DMS114 treated with DMSO at 0.1 percent for 48 hours (cell line): ENCODE measurements at regions not wholly inside any gene's neighbourhood (a gene's known extent, or its start where the extent isn't known, plus 50 kb on each side); places are given as distances from the start of the nearest gene placed in this dataset.

Source experiments
- DNase-seq: peaks from one replicate; lab custom pipeline; 2025; ENCODE audit not compliant: unreplicated experiment; lab: John Stamatoyannopoulos, UW

DNA sequence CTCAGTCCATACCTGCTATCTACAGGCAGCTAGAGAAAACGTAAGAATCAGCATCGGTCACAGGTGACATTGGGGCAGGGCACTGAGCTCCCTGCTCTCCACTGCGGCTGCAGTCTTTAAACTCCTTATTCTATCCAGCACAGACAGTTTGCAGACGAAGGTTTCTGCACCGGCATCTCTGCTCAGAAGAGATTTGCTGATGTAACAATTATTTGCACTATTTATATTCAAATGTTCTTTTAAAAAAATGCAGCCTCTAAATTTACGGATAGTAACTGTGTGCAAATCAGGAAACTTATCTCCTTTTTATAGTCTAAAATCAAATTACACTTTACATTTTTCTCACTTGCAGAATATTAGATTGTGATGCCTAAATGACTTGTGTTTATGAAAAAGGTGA lies 671.0 kb downstream of the VRK1 start:
- no peak for DNase-seq

DNA sequence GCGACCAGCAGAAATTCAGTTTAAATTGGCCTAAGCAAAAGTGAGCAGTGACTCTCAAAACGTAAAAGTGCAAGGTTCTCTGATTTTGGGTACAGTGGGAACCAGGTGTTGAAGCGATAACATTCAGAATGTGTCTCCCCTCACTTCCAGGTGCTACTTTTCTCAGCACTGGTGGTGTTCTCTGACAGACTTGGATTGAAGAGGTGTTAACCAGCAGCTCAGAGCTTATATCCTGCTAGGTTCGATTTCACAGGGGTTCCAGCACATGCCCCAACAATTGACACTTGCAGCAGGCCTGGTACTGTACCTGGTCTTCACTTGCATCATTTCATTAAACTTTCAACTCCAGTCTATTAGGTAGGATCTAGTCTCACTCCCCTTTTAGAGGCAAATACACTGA lies 680.2 kb downstream of the VRK1 start:
- no peak for DNase-seq

DNA sequence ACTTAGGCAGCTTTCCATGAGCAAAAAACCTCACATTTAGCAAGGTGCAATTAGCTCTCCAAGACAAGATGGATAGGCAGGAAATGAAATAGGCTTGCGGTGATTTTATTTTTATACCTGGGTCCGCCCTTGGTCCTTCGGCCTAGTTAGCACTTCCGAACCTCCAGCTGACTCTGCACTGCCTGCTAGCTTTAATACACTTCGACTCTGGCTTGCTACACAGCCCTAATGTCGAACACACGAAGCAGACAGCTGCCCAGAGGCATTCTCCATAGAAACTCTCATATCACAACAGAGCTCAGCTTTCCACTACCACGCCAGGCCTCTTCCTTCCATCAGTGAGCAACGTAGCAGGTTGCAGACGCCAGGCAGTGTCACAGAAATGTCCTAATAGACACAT lies 688.0 kb downstream of the VRK1 start:
- DNase-seq, result no peak

DNA sequence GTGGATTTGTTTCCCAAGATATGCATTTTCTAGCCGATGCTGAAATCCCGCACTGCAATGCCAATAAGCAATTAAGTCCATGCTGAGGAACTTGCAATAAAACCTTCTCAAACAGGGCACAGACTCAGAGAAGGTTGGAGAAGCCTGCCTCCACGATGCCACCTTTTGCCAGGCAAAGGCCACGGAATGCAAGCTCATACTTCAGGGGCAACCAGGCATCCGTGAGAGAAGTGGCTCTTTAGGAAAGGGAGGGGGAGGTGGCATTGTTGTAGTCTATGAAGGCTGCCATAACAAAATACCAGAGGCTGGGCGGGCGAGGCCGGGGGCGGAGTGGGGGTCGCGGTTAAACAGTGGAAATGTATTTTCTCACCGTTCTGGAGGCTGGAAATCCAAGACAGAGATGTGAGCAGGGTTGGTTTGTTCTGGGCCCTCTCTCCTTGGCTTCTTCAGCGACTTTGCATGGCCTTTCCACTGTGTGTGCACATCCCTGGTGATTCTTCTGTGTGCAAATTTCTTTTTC lies 689.5 kb downstream of the VRK1 start:
- no peak for DNase-seq

DNA sequence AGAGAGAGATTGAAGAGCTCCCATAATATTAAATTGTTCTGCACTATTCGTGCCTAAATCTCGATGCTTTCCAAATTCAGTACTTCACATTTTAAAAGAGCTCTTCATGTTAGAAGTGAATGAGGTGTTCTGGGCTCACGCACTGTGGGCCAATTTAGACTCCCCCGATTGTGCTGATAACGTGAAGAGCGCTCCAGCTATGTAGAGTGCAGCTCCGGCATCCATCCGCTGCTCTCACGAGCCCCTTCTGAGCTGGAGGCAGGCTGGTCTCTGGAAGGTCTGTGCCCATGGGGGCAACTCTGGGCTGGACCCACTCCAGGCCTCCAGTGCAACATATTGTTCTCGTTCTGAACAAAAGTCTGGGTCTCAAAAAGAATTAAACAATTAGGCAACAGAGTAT lies 692.6 kb downstream of the VRK1 start:
- DNase-seq, result no peak

DNA sequence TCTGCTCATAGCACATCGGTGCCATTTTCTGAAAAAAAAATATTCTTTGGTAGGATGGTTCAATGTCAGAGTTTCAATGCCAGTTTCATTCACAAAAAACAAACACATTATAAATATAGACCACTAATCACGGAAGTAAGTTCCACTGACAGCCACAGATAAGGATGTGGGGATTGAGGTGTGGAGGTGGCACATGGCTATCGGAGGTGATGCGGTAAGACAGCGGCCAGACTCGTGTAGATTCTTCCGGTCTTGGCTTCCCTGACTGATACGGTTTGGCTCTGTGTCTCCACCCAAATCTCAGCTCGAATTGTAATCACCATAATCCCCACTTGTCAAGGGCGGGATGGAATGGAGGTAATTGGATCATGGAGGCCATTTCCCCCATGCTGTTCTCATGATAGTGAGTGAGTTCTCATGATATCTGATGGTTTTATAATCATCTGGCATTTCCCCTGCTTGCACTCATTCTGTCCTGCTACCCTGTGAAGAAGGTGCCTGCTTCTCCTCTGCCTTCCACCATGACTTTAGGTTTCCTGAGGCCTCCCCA lies 693.4 kb downstream of the VRK1 start:
- no peak for DNase-seq

DNA sequence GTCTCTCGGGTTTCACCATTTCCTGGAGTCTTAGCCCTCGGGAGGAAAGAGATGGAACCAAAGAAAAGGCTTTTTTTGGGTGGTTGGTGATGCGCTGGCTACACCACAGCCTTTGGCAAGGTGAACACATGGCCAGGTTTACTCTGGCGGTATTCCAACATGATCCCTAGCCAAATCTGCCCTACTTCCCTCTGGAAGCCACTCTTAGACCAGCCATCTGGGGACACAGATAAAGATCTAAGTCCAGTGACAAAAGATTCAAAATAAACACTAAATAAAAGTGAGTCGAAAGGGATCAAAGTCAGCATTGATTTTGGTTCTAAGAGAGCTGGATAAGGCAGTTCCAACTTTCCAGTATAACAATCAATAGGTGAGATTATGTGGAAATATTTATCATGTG lies 694.5 kb downstream of the VRK1 start:
- no peak for DNase-seq

DNA sequence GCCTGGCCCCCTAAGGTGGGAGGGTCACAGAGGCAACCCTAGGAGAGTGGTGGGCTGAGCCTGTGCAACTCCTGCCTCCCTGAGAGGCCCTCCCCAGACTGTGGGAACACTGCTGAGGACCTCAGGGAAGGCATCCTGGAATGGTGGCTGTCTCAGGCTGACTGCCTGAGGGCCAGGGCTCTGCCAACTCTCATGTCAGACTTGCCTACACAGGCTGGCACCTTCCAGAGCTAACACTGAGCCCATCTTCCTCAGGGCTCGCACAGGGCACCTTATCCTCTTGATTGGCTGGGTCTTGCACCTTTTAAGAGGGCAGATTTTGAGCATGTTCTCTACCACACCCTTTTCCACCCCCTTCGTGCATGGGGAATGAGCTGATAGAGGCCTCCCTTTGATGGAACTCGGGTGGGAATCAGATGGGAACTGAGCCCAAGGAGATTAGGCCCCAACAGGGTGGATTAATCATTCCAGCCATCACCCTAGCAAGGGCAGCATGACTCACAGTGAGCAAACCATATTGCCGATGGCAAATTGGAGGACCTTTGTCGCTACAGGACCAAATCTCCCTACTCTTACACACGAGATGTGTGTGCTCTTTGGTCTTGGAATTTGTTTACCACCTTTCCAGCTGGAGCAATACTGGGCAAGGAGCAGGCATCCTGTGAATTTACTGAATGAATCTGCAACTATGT lies 702.8 kb downstream of the VRK1 start:
- no peak for DNase-seq

DNA sequence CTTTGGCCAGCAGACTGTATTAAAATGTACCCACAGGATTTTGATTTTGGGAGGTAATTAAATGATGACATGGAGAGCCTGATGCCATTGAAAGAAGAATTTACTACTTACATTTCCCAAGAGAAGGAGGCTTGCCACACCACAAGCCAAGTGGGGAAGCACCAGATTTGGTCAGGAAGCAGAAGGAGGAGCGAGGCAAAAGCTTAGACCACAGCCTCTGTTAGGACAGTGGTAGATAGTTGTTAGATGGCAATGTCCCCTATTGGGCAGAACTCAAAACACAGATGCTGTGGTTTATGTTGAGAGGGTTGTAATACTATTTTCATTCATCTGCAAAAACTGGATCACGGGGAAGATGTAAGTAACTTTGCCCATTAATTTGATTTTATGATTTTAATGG lies 709.4 kb downstream of the VRK1 start:
- no peak for DNase-seq

DNA sequence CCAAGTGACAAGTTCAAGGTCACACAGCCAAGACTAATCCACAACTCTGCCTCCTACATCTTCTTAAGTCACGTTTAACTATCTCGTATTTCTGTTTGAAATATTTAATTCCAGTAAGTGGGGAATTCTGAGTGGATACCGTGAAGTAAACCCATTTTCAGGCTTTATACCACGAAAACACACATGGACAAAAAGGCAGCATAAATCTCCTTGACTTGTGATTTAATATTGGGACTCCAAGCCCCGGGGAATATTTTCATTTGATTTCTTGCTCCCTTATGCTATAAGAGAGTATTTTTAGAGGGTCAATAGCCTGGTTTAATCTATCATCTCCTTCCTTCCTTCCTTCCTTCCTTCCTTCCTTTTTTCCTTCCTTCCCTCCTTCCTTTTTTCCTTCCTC lies 716.7 kb downstream of the VRK1 start:
- DNase-seq, result no peak

DNA sequence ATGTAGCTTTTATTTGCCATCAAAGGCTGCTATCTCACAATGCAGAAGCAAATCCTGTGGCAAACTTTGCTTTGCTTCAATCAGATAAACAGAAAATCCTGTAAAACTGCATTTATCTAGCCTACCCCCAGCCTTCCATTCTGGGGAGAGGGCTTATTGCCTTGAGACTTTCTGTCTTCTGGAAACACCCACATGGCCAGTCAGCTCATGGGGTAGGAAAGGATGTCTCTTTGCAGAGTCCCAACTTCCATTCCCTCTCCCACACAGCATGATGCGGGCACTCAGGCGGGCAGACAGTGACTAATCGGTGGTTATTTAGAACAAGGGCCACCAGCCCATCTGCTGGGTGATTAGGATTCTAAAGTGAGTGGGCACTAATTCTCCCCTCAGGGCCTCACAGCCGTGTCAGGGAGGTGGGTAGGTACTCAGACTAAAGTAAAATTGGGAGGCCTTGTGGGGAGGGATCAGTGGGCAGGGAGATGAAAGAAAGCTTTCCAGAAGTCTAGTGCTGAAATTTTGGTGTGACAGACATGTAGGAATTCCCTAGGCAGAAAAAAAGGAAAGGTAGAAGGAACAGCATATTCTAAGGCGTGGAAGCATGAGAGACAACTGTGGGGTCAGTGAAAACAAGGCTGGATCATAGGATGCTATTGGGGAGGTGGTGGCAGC lies 720.5 kb downstream of the VRK1 start:
- no peak for DNase-seq

DNA sequence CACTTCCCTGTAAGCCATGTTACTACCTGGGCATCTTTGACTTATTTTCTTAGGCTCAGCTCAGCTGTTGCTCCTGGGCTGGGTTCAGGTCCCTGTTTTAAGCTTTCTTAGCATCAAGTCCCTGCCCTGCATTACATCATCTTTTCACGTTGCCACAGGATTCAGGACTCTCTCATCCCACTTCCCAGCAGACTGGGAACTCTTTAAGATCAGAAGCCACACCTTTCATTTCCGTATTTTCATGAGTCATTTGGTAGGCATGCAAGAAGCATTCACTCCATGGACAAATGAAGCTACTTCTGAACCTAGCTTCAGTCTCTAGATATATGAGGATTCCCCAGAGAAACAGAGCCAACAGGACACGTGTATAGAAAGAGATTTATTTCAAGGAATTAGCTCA lies 726.8 kb downstream of the VRK1 start:
- no peak for DNase-seq

DNA sequence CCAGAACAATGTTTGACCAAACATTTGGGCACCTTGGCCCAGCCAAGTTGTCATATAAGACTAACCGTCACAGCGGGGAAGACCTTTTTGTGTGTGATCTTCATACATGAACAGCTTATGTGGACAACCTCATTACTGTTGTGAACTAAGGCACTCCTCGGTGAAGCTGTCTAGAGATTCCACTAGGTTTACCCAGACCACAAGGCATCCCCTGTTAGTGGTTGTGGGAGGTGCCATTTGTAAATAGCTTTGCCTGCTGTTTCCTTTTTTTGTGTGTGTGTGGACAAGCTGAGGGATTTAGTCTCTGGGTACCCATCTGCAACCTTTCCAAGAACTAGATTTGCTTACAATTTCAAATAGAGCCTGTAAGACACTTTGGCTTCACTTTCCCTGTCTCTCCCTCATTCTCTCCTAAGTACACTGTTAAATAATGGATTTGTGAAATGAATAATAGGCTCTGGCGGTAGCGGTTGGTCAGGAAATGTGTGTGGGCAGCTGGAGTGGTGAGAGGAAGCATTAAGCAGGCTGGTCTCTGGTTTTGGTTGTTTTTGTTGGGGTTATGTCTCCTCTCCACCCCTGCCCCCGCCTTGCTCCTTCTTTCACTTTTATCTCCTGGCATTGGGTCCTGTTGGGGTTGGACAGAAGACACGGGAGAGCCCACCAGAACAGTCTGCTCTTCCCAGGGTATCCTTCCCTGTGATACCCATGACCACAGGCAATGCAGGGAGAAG lies 727.6 kb downstream of the VRK1 start:
- DNase-seq, result no peak

DNA sequence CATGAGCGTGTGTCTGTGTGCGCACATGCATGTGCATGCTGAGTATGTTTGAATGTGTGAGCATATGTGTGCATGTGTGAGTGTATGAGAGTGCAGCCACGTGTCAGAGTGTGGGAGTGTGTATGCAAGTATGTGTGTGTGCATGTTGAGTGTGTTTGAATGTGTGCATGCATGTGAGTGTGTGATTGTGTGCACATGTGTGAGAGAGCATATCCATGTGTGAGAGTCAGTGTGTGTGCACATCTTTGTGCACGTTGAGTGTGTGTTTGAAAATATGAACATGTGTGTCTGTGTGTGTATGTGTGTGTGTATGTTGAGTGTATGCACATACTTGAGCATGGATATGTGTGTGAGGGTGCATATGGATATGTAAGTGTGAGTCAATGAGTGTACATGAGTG lies 730.8 kb downstream of the VRK1 start:
- no peak for DNase-seq

DNA sequence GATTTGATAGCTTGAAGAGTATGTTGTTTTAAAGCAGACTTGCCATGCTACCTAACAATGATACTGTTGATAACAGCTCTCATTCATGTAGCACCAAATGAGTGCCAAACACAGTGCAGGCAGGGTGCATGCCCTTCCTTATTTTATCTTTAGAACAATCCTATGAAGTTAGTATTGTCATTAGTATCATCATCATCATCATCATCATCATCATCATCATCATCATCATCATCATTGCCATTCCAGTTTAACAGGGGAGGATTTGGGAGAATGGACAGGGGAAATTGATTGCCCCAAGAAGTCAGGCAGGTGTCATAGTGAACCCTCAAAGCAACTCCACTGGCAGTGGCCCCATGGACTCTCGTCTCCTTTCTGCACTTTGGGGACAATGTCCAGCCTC lies 734.9 kb downstream of the VRK1 start:
- DNase-seq, result no peak

DNA sequence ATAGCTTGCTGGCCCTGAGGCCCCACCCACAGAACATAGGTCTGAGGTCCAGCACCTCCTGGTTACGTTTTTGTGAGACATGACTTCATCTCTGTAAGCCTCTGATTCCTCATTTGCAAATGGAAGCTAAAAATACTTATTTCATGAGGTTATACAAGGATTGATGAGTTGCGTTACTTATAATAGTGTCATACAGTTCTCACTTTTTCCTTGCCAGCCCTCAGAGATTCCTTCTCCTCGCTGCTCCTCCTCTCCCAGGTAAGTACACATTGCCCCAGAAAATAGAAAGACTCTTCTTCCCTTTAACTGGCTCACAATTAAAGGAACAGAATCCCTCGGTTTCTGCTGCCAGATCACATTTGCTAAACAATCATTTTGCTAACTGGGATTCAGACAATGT lies 739.2 kb downstream of the VRK1 start:
- DNase-seq, result no peak

DNA sequence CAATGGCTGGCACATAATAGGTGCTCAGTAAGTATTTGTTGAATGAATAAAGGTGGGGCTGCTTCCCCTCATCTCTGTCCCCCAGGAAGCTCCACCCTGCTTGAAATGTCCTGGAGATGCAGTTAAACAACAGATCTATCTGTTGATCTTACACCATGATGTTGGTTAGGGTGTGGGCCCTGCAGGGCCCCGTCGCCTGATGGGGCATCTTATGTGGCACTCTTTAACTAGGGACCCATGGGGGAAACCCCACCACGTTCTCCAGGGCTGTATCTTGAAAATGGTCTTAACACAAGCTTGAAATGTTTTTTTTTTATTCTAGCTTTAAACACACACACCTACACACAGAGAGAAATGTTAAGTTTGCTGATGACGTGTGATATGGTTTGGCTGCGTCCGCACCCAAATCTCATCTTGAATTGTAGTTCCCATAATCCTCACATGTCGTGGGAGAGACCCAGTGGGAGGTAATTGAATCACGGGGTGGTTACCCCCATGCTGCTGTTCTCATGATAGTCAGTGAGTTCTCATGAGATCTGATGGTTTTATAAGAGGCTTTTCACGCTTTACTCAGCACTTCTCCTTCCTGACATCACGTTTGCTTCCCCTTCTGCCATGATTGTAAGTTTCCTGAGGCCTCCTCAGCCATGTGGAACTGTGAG lies 741.7 kb downstream of the VRK1 start:
- DNase-seq, result no peak

DNA sequence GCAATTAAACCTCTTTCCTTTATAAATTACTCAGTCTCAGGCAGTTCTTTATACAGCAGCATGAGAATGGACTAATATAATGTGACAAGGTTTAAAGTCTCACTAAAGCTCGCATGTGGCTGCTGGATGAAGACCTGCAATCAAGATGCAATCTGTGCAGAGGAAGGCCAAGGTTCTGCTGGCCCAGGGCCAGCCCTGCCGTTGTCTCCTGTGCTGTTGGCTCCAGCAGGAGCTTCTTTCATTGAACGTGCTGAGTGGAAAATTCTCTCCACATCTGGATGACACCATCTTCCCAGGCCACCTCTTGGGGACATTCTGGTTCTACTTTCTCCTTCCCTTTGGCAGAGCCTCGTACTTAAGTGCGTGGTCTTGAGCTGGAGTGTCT lies 742.2 kb downstream of the VRK1 start:
- no peak for DNase-seq

DNA sequence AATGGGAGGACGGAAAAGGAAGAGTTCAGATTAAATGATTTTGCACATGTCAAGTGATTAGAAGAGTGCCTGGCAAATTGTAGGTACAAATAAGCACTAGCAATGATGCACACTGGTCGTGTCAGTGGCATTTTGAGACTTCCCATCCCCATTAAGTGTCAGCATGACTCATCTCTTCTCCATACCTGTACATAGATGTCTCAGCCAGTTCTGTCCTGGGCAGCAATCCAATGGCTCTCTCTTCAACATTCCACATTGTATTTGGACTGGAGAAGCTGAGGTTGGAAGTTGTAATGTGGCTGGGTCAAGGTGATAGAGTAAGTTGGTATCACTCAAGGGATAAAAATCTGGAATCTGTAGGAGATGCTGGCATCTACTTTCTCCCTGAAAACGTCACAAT lies 742.7 kb downstream of the VRK1 start:
- no peak for DNase-seq

DNA sequence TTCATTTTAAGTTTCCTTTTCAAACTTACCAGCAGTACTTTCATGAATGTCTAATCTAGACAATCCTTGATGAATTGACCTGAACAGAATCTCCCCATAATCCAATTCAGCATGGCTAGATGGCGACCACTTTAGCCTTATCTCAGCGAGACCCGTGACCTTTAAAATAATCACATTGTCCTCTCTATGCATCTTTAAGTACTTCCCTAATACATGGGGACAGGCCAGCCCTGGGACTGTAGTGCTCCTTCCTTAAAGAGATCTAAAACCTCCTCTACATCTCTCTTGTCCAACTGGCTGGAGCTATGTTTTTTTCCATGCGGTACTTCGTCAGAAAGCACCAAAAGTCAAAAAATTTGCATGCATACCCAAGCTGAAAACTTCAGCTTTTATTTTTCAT lies 746.0 kb downstream of the VRK1 start:
- DNase-seq, result no peak

DNA sequence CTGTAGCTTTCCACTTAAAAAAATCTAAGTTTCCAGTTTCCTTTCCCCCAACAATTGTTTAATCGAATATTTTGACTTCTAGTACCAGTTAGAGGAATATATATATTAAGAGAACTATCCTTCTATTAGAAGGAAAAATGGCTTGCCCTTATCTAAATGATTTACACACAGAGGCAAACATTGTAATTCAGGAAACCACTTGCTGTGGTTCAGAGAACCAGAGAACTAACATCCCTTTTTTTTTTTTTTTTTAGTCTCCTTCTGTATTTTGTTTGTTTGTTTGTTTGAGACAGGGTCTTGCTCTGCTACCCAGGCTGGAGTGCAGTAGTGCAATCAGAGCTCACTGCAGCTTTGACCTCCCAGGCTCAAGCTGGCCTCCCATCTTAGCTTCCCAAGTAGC lies 746.6 kb downstream of the VRK1 start:
- no peak for DNase-seq
